ENCODE measurements at regions not wholly inside any gene's neighbourhood (a gene's known extent, or its start where the extent isn't known, plus 50 kb on each side); places are given as distances from the start of the nearest gene placed in this dataset.

- TF ChIP-seq CTCF (IDR thresholded peaks at IDR 0.05): no peak
- no peak for TF ChIP-seq POLR2A (IDR thresholded peaks at IDR 0.05)
Measured at GRCh38 chr21:43318368-43318767, 108.6 kb downstream of the SIK1 start.
